Neuronal stem cell (in vitro differentiated cells): ENCODE measurements at regions not wholly inside any gene's neighbourhood (a gene's known extent, or its start where the extent isn't known, plus 50 kb on each side); places are given as distances from the start of the nearest gene placed in this dataset.

ENCODE experiments used
- DNase-seq: peaks from one replicate; pipeline ENCODE4 v3.0.0-alpha.2; 2013; ENCODE audit warnings: low spot score
- H2AFZ ChIP-seq: one replicate; pipeline ENCODE4 v1.6.1; 2013; ENCODE audit warnings: mild to moderate bottlenecking, low read length, inconsistent platforms
- H2AK5ac ChIP-seq: 2 replicates; pipeline ENCODE4 v1.6.1; 2013; ENCODE audit warnings: low read depth, mild to moderate bottlenecking, inconsistent platforms, low read length, moderate library complexity, mixed read lengths
- H2BK120ac ChIP-seq: 2 replicates; pipeline ENCODE4 v1.6.1; 2013; ENCODE audit warnings: low read depth, mild to moderate bottlenecking, inconsistent platforms, low read length, moderate library complexity, mixed read lengths
- H2BK12ac ChIP-seq: one replicate; pipeline ENCODE4 v1.6.1; 2013; ENCODE audit warnings: low read length, inconsistent platforms
- H2BK15ac ChIP-seq: 2 replicates; pipeline ENCODE4 v1.6.1; 2013; ENCODE audit warnings: mild to moderate bottlenecking, low read length, inconsistent platforms, mixed read lengths
- H2BK5ac ChIP-seq: one replicate; pipeline ENCODE4 v1.6.1; 2013; ENCODE audit warnings: inconsistent platforms, mild to moderate bottlenecking, low read length, moderate library complexity
- H3K14ac ChIP-seq: one replicate; pipeline ENCODE4 v1.6.1; 2013; ENCODE audit warnings: low read length, inconsistent platforms
- H3K18ac ChIP-seq: 2 replicates; pipeline ENCODE4 v1.6.1; 2013; ENCODE audit warnings: low read length, inconsistent platforms
- H3K23ac ChIP-seq: 2 replicates; pipeline ENCODE4 v1.6.1; 2013; ENCODE audit warnings: low read depth, mild to moderate bottlenecking, mixed read lengths, low read length, inconsistent platforms; ENCODE audit not compliant: poor library complexity
- H3K27ac ChIP-seq: replicated peaks from 3 replicates; pipeline ENCODE4 v1.5.1; 2013; ENCODE audit warnings: low read length, inconsistent platforms
- H3K27me3 ChIP-seq, 3 experiments: 2 replicates each; pipeline ENCODE4 v1.6.1; 2013; ENCODE audit warnings: low read length in 3 of 3, mild to moderate bottlenecking in 2 of 3, inconsistent platforms in 1 of 3, low read depth in 1 of 3, mixed read lengths in 1 of 3, moderate library complexity in 1 of 3; ENCODE audit not compliant: control insufficient read depth in 3 of 3, insufficient read depth in 3 of 3
- H3K36me3 ChIP-seq, 2 donors: replicated peaks in 1 of 2; 2 replicates each; pipeline ENCODE4 v1.6.1; 2013; ENCODE audit warnings: low read length in 2 of 2; ENCODE audit not compliant: control insufficient read depth in 2 of 2, insufficient read depth in 2 of 2
- H3K4ac ChIP-seq: 2 replicates; pipeline ENCODE4 v1.6.1; 2013; ENCODE audit warnings: inconsistent platforms, mild to moderate bottlenecking, low read length, moderate library complexity
- H3K4me1 ChIP-seq, 2 donors: 1 replicate in 1 of 2; 2 replicates in 1 of 2; pipeline ENCODE4 v1.6.1; 2013; ENCODE audit warnings: low read length in 2 of 2, low read depth in 1 of 2; ENCODE audit not compliant: control insufficient read depth in 2 of 2, insufficient read depth in 1 of 2
- H3K4me2 ChIP-seq: one replicate; pipeline ENCODE4 v1.6.1; 2013; ENCODE audit warnings: mild to moderate bottlenecking, low read length, inconsistent platforms; ENCODE audit not compliant: insufficient read depth, poor library complexity, severe bottlenecking
- H3K4me3 ChIP-seq, 2 donors: 2 replicates each; pipeline ENCODE4 v1.5.1; 2013; ENCODE audit warnings: low read length in 2 of 2, mild to moderate bottlenecking in 2 of 2, inconsistent platforms in 1 of 2, moderate library complexity in 1 of 2
- H3K79me1 ChIP-seq: one replicate; pipeline ENCODE4 v1.6.1; 2013; ENCODE audit warnings: low read depth, mild to moderate bottlenecking, inconsistent platforms, low read length, moderate library complexity
- H3K9ac ChIP-seq: one replicate; pipeline ENCODE4 v1.6.1; 2013; ENCODE audit warnings: mild to moderate bottlenecking, low read depth, low read length, inconsistent platforms; ENCODE audit not compliant: poor library complexity
- H3K9me3 ChIP-seq, 2 donors: replicated peaks in 1 of 2; 2 replicates each; pipeline versions ENCODE3 to v1.6.1; 2013; ENCODE audit warnings: low read length in 2 of 2, mild to moderate bottlenecking in 2 of 2, inconsistent platforms in 1 of 2, low read depth in 1 of 2, mixed read lengths in 1 of 2, moderate library complexity in 1 of 2; ENCODE audit not compliant: control insufficient read depth in 2 of 2, insufficient read depth in 1 of 2
- H4K8ac ChIP-seq: one replicate; pipeline ENCODE4 v1.6.1; 2013; ENCODE audit warnings: low read depth, mild to moderate bottlenecking, inconsistent platforms, low read length, moderate library complexity
- H4K91ac ChIP-seq: one replicate; pipeline ENCODE4 v1.6.1; 2013; ENCODE audit warnings: low read length, low read depth, mild to moderate bottlenecking, inconsistent platforms; ENCODE audit not compliant: poor library complexity
- WGBS, 2 donors: extraction: QIAGEN DNeasy Blood & Tissue Kit; methylation state at CpG; one replicate each; pipeline ENCODE4 v1.1.7; 2013; ENCODE audit warnings: missing lambda C conversion rate in 2 of 2, mixed read lengths in 1 of 2; ENCODE audit not compliant: insufficient read length in 2 of 2, insufficient replicate concordance in 1 of 2; ENCODE audit errors: extremely low coverage in 2 of 2; 5-methylcytosine and 5-hydroxymethylcytosine counted together

GRCh38 chr18:23399067-23399466, 54.0 kb upstream of the RIOK3 start:
- H2BK5ac ChIP-seq: no peak overlapping the region
- no peak overlapping the region for H2BK12ac ChIP-seq
- H4K91ac ChIP-seq: no peak overlapping the region
- no peak overlapping the region for H3K4ac ChIP-seq
- no peak overlapping the region for H4K8ac ChIP-seq
- H3K9ac ChIP-seq: no peak overlapping the region
- H3K9me3 ChIP-seq: no peaks in the 10 kb centered on the region
- no peaks in the 10 kb centered on the region for H3K79me1 ChIP-seq
- no peak overlapping the region for H3K23ac ChIP-seq
- H3K4me1 ChIP-seq: peaks cover 14 to 29% of the 10 kb centered on the region in 2 donors
- DNase-seq: no peak
- H3K27ac ChIP-seq: no peak overlapping the region
- no peak overlapping the region for H3K14ac ChIP-seq
- H2AFZ ChIP-seq: peak overlapping the region; percentile 2
- H3K4me3 ChIP-seq: no peak overlapping the region
- WGBS, 2 donors: no CpG with 5 or more reads among the region's 5 CpGs
- H3K27me3 ChIP-seq: no peaks in the 10 kb centered on the region
- no peak overlapping the region for H3K4me2 ChIP-seq
- H3K18ac ChIP-seq: peak overlapping the region; percentile 53
- H2BK120ac ChIP-seq: no peak overlapping the region
- no peaks in the 10 kb centered on the region for H3K36me3 ChIP-seq
- no peak overlapping the region for H2BK15ac ChIP-seq
- H2AK5ac ChIP-seq: no peak overlapping the region

- H2AK5ac ChIP-seq: no peak overlapping the region
- no peak overlapping the region for H3K4ac ChIP-seq
- no peak overlapping the region for H2BK12ac ChIP-seq
- H3K9ac ChIP-seq: no peak overlapping the region
- H2BK15ac ChIP-seq: no peak overlapping the region
- no peaks in the 10 kb centered on the region for H3K27me3 ChIP-seq
- peak overlapping the region; percentile 60 for H3K27ac ChIP-seq
- no peak overlapping the region for H3K14ac ChIP-seq
- no CpG with 5 or more reads among the region's 3 CpGs for WGBS, 2 donors
- no peak overlapping the region for H3K4me3 ChIP-seq
- no peak overlapping the region for H3K23ac ChIP-seq
- no peaks in the 10 kb centered on the region for H3K36me3 ChIP-seq
- no peak overlapping the region for H4K91ac ChIP-seq
- H3K4me1 ChIP-seq: peaks cover 14 to 29% of the 10 kb centered on the region in 2 donors
- H3K9me3 ChIP-seq: no peaks in the 10 kb centered on the region
- no peak overlapping the region for H3K4me2 ChIP-seq
- H2BK5ac ChIP-seq: no peak overlapping the region
- H2AFZ ChIP-seq: peak overlapping the region; percentile 65
- DNase-seq: no peak
- no peak overlapping the region for H4K8ac ChIP-seq
- no peak overlapping the region for H3K18ac ChIP-seq
- no peaks in the 10 kb centered on the region for H3K79me1 ChIP-seq
- H2BK120ac ChIP-seq: no peak overlapping the region
Measured at GRCh38 chr18:23400918-23401317, 52.2 kb upstream of the RIOK3 start.

GRCh38 chr18:23401400-23402347, 51.4 kb upstream of the RIOK3 start:
- H3K9me3 ChIP-seq: no peaks in the 10 kb centered on the region
- peak overlapping the region; percentile 62 for H3K27ac ChIP-seq
- no peak overlapping the region for H2BK120ac ChIP-seq
- H3K9ac ChIP-seq: no peak overlapping the region
- DNase-seq: peak; percentile 59
- peak overlapping the region; percentile 76 for H3K18ac ChIP-seq
- peak overlapping the region; percentile 68 for H4K91ac ChIP-seq
- no peak overlapping the region for H2BK15ac ChIP-seq
- H2BK12ac ChIP-seq: peak overlapping the region; percentile 82
- no peak overlapping the region for H3K23ac ChIP-seq
- H3K4me1 ChIP-seq: peaks cover 14 to 29% of the 10 kb centered on the region in 2 donors
- no peak overlapping the region for H2AK5ac ChIP-seq
- H2AFZ ChIP-seq: peak overlapping the region; percentile 65
- no peak overlapping the region for H4K8ac ChIP-seq
- H3K4me3 ChIP-seq: peak overlapping the region in 1 of 2 donors; percentile 26
- H3K79me1 ChIP-seq: no peaks in the 10 kb centered on the region
- H3K14ac ChIP-seq: no peak overlapping the region
- no CpG with 5 or more reads among the region's 10 CpGs for WGBS, 2 donors
- H2BK5ac ChIP-seq: no peak overlapping the region
- no peaks in the 10 kb centered on the region for H3K27me3 ChIP-seq
- no peak overlapping the region for H3K4me2 ChIP-seq
- H3K4ac ChIP-seq: no peak overlapping the region
- no peaks in the 10 kb centered on the region for H3K36me3 ChIP-seq
